ENCODE measurements at regions not wholly inside any gene's neighbourhood (a gene's known extent, or its start where the extent isn't known, plus 50 kb on each side); places are given as distances from the start of the nearest gene placed in this dataset.
"Not testable (repeated sequence)": the region's sequence is repeated elsewhere in the genome, so short reads cannot be mapped to it uniquely, and the experiment has no call there.

DNA sequence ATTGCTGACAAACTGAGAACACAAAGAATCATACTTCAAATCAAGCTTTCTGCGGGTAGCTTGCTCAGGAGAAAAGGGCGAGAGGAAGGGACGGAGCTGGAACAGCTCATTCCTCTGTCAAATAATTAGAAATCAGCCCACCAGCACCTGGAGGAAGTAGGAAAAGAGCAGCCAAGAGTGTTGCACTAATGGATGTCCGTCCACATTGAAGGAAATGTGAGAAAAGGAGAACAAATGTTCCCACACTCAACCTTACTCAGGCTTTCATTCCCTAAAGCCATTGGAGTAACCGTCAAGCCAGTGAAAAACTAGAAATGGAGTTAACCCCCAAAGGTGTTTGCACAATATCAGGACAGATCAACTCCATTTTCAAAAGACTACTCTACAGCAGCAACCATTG is 233.0 kb upstream of the PRKD1 start:
- no peak for DNase-seq (ENCODE audit: low read depth)

DNA sequence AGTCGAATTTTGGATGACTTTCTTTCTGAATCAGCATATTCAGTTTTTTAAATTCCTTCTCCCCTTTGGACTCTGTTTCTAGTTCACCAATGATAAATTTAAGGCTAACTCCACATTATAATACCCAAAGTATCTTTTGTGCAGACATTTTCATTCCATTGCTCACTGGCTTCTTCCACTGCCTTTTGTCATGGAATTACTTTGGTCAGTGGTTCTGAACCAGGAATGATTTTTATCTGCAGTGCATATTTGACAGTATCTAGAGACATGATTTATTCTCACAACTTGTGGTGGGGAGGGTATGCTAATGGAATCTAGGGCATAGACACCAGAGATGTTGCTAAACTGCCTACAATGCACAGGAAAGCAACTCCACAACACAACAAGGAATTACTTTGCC is 234.4 kb upstream of the PRKD1 start:
- no peak for DNase-seq (ENCODE audit: low read depth)

DNA sequence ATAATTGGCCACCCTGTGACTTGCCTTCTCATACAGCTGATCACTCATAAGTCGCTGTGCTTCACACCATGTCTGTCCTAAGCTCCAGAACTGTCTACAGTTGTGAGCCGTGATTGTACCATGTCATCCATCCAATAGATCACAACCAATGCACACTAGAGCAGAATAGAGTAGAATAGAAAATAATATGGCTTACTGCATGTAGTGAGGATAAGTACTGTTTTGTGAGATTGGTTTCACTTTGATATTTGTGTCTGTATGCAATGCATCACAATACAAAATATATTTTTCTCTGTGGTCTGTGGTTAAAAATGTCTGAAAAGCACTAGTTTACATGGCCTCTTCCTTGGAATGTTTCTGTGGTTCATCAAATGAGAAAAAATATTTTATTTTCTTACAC is 237.6 kb upstream of the PRKD1 start:
- no peak for DNase-seq (ENCODE audit: low read depth)

DNA sequence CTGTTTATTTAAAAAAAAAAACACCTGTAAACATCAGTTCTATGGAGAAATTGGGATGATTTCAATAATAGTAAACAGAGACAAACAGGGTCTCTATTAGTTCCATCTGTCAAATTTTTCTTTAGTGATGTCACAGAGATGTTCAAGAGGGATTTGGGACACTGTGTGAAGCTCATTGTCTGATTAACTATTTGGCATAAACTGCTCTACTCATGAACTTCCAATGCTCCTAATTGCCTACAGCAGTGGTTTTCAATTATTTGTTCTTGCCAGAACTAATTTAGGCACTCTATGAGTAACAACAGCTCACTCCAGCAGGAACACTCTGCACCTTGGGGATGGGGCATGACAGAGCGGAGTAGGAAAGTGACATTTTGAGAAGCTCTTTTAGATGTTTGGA is 250.1 kb upstream of the PRKD1 start:
- DNase-seq (ENCODE audit: low read depth): no peak

DNA sequence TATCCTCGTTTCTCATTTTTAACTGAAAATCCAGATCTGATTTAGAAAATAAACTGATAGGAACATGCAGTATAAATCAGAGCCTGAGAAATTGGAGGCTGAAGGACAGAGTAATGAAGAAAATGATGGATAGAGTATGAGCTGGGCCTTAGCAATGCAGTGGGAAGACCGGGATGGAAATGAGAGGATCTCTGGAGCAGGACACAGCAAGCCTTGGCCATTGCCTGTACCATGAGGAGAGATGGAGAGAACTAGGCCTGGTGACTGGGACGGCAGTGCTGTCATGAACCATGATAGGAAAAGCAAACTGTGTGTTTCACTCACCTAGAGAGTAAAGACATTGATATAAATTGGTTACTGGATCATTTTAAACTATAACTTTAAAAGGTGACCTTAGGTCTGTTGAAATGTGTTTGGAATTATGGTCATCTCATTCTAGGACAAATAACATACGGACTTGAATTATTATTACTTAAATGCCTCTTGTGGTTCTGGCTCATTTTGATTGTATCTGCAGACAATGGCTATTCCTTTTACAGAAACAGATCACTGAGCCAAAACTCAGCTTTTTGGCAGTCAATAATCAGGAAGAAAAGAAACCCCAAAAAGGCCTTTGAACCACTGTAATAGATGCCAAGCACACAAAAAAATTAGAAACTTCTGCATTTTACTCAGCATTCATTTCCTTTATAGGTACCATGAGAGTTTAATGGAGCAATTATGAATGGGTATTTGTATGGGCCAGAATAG is 251.9 kb upstream of the PRKD1 start:
- DNase-seq (ENCODE audit: low read depth): no peak

DNA sequence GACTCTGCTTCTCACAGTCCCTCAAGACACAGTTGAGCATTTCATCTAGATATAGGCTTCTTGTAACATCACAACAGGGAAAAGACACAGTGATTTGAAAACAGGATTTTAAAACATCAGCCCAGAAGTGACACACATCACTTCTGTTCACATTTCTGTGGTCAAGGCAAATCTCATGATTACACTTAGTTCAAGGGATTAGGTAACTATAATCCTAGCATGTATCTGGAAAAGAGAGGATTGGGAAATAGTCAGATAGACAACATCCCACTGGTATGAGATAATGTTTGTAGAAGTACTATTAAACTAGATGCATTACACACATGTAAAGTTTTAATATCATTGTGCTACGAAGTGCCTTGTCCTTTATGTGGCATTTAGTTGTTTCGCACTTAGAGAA is 252.6 kb upstream of the PRKD1 start:
- DNase-seq (ENCODE audit: low read depth): no peak

DNA sequence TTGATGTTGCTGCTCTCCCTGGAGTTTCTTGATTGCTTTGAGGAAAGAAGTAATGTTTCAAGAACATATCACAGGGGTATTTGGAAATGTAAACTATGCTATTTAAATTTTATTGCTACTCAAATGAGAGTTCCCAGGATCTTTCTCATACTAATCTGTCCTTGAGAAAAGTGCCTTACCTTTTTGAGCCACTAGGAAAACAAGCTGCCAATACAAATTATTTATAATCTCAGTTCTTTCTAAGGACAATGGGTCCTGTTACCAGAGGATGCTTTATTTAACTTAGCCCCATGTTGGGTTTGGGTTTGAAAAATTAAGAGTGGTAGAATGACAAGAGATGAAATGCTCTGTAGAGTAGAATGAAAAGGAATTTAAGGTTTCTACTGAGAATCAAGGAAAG is 258.2 kb upstream of the PRKD1 start:
- no peak for DNase-seq (ENCODE audit: low read depth)

DNA sequence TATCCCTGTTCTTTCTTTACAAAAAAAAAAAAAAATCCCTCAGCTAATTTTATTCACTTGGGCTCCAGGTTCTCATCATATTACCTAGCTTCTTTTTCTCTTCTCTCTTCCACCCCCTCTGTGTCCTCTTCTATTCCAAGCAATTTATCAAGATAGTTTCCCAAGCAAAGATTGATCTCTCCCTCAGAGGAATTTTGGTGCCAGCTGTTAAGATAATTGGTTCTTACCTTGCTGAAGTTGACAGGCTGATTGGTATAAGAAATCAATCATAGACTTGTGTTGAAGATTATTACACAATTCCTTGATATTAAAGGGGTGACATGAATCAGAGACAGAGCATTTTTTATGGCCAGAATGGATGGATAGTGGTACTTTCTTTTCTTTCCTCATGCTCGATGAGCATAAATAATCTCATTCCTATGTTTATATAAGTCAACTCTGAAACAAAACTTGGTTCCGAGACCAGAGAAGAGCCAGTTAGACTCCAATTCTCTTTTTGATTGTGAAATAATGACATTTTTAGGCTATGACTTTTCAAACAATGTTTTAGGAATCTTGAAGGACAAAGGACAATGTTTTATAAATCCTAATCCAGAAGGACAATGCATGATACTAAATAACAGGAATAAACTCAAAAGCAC is 264.1 kb upstream of the PRKD1 start:
- DNase-seq (ENCODE audit: low read depth): no peak

DNA sequence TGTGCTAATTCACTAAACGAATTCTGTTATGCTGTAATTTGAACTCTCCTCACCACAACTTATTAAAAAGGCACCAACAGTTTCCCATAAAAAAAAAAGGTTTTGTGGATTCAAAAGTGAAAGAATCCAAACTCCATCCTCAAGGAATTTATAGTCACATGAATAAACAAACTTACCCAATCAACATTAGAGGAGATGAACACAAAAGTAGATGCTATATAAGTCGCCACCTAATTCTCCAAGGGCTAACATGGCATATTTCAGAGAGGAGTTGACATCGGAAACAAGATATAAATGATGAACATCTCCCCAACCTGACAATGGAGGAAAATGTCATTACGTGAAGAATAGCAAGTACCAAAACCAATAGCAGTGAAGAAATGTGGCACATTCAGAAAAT is 265.5 kb upstream of the PRKD1 start:
- DNase-seq (ENCODE audit: low read depth): no peak

DNA sequence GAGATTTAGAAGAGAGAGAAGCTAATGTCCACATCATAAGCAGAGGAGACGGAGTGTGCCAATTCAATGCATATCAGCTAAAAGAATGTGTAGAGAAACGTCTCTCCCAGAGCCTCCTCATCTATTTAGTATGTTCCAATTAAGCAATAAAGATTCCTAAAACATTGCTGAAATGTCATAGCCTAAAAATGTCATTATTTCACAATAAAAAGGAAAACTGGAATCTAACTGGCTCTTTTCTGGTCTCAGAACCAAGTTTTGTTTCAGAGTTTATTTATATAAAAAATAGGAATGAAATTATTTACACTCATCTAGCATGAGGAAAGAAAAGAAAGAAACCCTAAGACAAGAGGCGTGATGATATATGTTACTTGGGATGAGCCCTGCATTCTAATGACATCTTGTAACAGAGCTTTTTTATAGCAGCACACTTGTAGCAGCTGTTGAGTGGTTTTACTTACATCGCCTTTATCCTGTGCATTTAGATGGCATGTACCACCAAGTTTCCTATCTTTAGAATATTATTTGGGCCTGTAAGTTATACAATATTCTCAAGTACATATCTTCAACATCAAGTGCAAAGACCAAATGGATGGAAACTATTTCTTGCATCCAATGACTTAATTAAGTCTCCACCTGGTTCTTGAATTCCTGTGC is 266.3 kb upstream of the PRKD1 start:
- no peak for DNase-seq (ENCODE audit: low read depth)

DNA sequence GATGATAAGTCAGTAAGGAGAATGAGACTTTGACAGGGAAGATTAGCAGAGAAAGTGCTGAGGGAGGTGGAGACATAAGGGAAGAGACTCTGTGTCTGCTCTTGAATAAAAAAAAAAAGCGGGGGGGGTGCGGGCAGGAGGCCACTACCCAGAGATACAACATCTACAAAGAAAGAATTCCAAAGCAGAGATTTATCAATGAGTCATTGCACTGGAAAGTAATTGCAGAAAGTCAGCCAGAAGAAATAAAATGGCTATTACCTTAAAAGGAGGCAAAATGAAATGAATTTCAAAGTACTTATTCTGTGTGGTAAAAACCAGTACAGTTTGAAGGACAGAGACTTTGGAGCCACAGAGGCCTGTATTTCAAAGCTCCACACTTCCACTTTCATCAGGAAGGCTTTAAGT is 267.1 kb upstream of the PRKD1 start:
- no peak for DNase-seq (ENCODE audit: low read depth)

DNA sequence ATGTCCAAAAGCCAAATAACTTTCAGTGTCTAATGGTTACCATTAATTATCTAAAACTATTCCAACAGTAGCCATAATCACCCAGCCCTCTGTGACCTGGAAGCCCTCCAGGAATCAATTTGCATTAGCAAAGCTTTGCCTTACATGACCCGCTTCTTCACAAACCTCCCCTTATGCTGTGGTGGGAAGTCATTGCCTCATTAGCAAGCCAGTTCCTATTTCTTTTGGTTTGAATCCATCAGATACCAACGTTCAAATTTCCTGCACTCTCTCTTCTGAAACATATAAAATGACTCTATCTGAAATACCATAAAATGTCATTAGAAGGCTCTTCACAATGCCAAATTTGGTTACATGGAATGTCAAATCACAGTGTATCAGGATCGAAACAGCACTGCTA is 268.3 kb upstream of the PRKD1 start:
- no peak for DNase-seq (ENCODE audit: low read depth)

DNA sequence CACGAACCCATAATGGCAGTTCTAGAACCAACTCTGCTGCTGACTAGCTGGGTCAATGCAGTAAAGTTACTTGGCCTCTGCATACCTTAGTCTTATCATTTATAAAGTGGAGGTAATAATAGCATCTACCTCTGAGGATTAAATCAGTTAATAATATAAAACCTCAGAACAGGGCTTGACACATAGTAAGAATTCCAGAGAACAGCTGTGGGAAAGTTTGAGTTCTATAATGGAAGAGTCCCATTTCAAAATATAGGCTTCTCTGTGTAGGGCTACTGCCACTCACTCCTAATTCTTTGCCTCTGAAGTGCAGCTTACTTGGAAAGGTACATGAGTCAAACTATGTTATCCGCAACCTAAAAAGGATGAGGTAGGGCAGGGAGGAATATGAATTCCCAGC is 269.2 kb upstream of the PRKD1 start:
- no peak for DNase-seq (ENCODE audit: low read depth)

DNA sequence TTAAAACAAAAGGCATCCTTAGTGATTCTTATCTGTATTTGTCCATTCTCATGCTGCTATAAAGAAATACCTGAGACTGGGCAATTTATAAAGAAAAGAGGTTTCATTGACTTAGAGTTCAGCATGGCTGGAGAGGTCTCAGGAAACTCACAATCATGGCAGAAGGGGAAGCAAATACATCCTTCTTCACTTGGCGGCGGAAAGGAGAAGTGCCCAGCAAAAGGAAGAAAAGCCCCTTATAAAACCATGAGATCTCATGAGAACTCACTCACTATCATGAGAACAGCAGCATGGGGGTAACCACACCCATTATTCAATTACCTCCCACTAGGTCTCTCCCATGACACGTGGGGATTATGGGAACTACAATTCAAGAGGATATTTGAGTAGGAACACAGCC is 271.1 kb upstream of the PRKD1 start:
- not testable (repeated sequence) for DNase-seq (ENCODE audit: low read depth)

DNA sequence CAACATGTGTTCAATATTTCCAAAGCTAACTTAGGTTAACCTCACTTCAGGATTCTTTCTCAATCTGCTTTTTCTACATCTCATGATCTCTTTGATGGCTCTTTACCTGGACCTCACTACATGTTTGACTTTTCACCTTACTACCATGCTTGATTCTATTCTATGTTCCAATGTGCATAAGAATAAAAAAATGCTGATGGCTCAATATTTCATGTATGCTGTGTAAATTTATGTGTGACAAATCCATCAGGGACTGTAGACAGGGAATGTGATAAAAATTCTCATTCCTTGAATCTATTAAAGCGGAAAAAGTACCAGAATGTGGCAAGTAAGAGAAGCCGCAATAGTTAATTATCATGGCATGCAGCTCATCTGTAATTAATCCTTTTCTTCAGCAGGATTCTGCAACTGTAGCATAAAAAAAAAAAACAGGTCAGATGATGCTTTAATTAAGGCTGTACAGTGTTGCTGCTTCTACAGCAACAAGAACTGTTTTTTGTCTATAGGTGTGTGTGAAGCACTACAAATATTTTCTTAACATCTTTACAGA is 276.9 kb upstream of the PRKD1 start:
- no peak for DNase-seq (ENCODE audit: low read depth)

DNA sequence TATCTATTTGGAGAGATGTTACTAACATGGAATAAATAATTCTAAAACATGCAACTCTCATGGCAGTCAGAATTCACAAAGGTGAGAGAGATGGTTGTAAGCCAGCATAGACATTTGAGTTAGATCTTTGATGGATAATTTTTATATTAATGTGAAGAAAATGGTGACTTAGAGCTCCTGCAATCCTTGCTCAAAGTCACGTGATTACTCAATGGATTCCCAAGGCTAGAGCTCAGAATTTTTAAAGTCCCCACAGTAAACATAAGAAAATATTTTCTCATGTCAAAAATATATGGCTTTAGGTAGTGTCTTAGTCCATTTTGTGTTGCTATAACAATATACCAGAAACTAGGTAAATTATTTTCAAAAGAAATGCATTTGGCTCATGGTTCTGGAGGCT is 281.5 kb upstream of the PRKD1 start:
- no peak for DNase-seq (ENCODE audit: low read depth)

DNA sequence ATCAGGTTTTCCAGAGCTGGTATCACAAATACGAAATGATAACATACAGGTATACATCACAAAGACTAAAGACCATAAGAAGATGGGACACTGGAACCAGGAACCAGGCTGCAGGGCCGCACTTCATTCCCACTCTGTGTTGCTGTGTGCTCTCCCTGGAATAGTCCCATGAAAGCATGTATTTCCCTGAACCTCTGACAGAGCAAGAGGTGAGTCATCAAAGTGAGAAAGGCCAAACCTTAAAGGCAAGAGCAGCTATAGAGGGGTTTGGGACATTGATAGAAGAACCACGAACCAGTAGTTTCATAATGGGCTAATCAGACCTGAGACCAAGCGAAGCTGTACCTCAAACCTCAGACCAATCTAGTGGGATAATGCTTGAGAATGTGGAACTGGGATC is 283.0 kb upstream of the PRKD1 start:
- no peak for DNase-seq (ENCODE audit: low read depth)

DNA sequence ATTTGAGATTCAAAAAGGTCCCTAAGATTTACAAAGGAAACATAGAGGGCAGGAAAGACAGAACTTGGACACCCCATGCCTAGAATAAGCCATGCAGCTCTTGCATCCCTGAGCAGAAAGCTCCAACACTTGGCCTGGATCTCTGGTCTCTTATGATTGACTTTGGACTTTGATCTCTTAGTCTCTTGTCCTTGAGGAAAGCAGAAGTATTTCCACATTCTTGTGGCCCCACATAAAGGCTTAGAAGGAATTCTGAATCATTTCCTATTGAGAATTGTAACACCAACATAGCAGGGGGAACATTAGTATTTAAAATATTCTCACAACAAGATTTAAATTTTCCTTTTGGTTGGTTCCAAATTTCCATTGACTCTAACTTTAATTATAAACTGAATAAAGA is 283.7 kb upstream of the PRKD1 start:
- DNase-seq (ENCODE audit: low read depth): no peak

DNA sequence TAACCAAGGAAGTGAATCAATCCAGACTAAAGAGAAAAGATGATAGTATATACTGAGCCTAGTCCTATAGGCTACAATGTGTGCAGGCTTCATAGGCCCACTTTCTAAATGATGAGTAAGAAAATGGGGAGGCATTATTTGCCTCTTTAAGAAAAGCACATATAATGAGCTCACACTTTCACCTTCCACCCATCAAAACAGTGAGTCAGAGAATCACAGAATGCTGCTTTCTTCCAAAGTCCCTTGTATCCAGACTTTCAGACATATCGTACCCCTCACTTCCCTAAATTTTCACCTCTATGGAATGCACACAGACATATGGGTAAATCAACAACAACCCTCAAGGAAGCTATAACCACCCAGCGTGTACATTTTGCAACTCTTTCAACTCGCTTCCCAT is 286.4 kb upstream of the PRKD1 start:
- no peak for DNase-seq (ENCODE audit: low read depth)

DNA sequence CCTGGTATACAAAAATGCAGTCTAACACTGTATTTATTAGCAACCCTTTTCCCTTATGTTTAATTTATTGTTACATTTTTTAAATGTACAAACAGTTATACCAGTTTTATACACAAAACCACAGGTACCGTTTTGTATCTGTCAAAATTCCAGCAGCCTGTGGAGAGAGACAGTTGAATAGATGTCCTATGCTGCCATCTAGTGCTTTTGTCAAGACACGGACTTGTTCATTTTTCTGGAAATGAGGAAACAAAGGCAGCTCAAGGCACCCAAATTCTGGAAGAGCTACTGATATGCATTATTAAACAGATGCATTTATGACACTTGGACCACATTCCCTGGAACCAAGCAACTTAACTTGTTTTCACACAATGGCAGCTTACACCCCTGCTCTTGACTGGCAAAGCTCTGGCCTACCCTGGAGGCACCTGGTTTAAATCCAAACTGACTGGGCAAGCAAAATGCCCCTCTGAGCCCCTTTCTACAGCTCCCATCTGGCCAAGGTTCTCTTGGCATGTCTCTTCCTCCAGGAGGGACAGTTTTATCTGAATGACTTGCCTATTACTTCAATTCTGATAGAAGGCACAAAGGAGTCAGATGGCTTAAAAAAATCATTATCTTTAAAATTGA is 286.9 kb upstream of the PRKD1 start:
- DNase-seq (ENCODE audit: low read depth): no peak

DNA sequence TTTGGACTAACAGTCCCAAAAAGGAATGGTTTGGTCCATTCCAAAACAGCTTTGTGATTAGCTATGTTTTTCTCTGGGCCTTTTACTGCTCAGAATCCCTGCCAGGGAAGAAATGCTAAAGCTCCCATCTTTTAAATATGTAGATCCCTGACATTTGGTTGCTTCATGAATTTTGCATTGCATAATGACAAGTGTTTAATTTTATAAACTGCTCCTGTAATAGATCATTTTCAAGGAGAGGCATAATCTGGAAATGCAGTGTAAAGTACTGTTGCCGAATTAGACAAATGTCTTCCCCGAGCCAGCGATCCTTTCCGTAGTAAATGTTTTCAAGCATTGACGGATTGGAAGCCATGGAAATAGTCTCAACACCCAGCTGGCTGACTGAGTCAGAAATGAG is 291.3 kb upstream of the PRKD1 start:
- DNase-seq (ENCODE audit: low read depth): no peak

DNA sequence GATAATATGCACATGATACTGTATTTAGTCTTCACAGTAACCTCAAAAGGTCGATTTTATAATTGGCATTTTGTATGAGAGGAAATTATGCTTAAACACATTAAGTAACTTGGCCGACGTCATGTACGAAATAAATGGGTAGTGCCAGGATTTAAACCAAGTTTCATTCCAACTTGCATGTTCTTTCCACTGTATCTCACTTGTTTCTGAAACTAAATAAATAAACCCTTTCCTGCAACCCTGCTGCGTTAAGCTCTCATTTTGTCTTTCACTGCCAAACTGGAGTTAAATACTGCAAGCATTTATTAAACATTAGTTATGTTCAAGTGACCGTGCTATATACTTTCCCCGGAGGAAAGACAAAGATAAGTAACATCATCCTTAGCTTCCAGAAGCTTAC is 293.9 kb upstream of the PRKD1 start:
- no peak for DNase-seq (ENCODE audit: low read depth)

DNA sequence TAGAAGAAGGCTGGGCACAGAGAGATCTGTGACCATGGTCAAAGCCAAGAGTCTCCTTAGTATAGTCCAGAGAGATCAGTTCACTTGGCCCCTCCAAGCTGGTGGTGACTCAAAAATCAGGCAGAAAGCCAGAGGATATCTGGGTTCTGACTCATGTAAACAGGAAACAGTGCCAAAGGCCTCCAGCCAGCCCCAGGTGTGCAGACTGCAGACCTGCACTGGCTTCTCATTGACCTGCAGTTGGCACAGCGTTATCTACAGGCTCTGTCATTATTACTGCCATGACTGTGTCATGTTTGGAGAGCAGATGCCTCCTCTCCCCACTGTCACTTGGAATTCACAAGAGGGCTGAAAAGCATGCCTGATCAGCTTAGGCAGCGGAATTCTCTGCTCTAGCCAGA is 295.7 kb upstream of the PRKD1 start:
- no peak for DNase-seq (ENCODE audit: low read depth)
